ENCODE measurements at regions not wholly inside any gene's neighbourhood (a gene's known extent, or its start where the extent isn't known, plus 50 kb on each side); places are given as distances from the start of the nearest gene placed in this dataset.
"Not testable (repeated sequence)": the region's sequence is repeated elsewhere in the genome, so short reads cannot be mapped to it uniquely, and the experiment has no call there.

- H3K36me3 ChIP-seq (replicated peaks; ENCODE audit: control insufficient read depth, insufficient read depth, low read length), result no peaks in the 10 kb centered on the region
- DNase-seq, result no peak
- H3K27me3 ChIP-seq (ENCODE audit: control insufficient read depth, insufficient read depth, low read length), result no peaks in the 10 kb centered on the region
- no peak overlapping the region for H3K4me3 ChIP-seq (ENCODE audit: insufficient read depth, low read depth, low read length)
These were observed 362.7 kb downstream of the OSTF1 start for GRCh38 chr9:75451045-75451444.

- no peak for DNase-seq
These were observed 363.2 kb downstream of the OSTF1 start for GRCh38 chr9:75451505-75451904.

GRCh38 chr9:75452512-75452911, 364.2 kb downstream of the OSTF1 start:
- Histone ChIP-seq H3K27me3 (ENCODE audit: control insufficient read depth, insufficient read depth, low read length) (no peaks in the 10 kb centered on the region), H3K4me3 (ENCODE audit: insufficient read depth, low read depth, low read length) (no peak overlapping the region), H3K36me3 (replicated peaks; ENCODE audit: control insufficient read depth, insufficient read depth, low read length) (no peaks in the 10 kb centered on the region)
- no peak for DNase-seq

More at GRCh38 chr9:75451505-75451904, 363.2 kb downstream of the OSTF1 start:
- H3K36me3 ChIP-seq (replicated peaks; ENCODE audit: control insufficient read depth, insufficient read depth, low read length), result no peaks in the 10 kb centered on the region
- no peaks in the 10 kb centered on the region for H3K27me3 ChIP-seq (ENCODE audit: control insufficient read depth, insufficient read depth, low read length)
- no peak overlapping the region for H3K4me3 ChIP-seq (ENCODE audit: insufficient read depth, low read depth, low read length)

GRCh38 chr9:75454043-75454442, 365.7 kb downstream of the OSTF1 start:
- no peak for DNase-seq
- Histone ChIP-seq H3K36me3 (replicated peaks; ENCODE audit: control insufficient read depth, insufficient read depth, low read length) (no peaks in the 10 kb centered on the region), H3K4me3 (ENCODE audit: insufficient read depth, low read depth, low read length) (no peak overlapping the region), H3K27me3 (ENCODE audit: control insufficient read depth, insufficient read depth, low read length) (no peaks in the 10 kb centered on the region)

- Histone ChIP-seq H3K36me3 (replicated peaks; ENCODE audit: control insufficient read depth, insufficient read depth, low read length) (no peaks in the 10 kb centered on the region), H3K27me3 (ENCODE audit: control insufficient read depth, insufficient read depth, low read length) (no peaks in the 10 kb centered on the region)
These were observed 366.6 kb downstream of the OSTF1 start for GRCh38 chr9:75454891-75455290.

GRCh38 chr9:75455444-75455921, 367.2 kb downstream of the OSTF1 start:
- Histone ChIP-seq H3K36me3 (replicated peaks; ENCODE audit: control insufficient read depth, insufficient read depth, low read length) (no peaks in the 10 kb centered on the region), H3K27me3 (ENCODE audit: control insufficient read depth, insufficient read depth, low read length) (no peaks in the 10 kb centered on the region), H3K4me3 (ENCODE audit: insufficient read depth, low read depth, low read length) (no peak overlapping the region)
- no peak for DNase-seq

More at GRCh38 chr9:75454891-75455290, 366.6 kb downstream of the OSTF1 start:
- no peak overlapping the region for H3K4me3 ChIP-seq (ENCODE audit: insufficient read depth, low read depth, low read length)
- no peak for DNase-seq

GRCh38 chr9:75456698-75457097, 368.4 kb downstream of the OSTF1 start:
- no peaks in the 10 kb centered on the region for H3K27me3 ChIP-seq (ENCODE audit: control insufficient read depth, insufficient read depth, low read length)
- DNase-seq, result no peak
- no peak overlapping the region for H3K4me3 ChIP-seq (ENCODE audit: insufficient read depth, low read depth, low read length)
- H3K36me3 ChIP-seq (replicated peaks; ENCODE audit: control insufficient read depth, insufficient read depth, low read length), result no peaks in the 10 kb centered on the region

- no peak overlapping the region for H3K4me3 ChIP-seq (ENCODE audit: insufficient read depth, low read depth, low read length)
These were observed 369.2 kb downstream of the OSTF1 start for GRCh38 chr9:75457474-75458011.

GRCh38 chr9:75459311-75459710, 371.0 kb downstream of the OSTF1 start:
- H3K4me3 ChIP-seq (ENCODE audit: insufficient read depth, low read depth, low read length); H3K27me3 ChIP-seq (ENCODE audit: control insufficient read depth, insufficient read depth, low read length): not testable (repeated sequence)

More at GRCh38 chr9:75457474-75458011, 369.2 kb downstream of the OSTF1 start:
- no peaks in the 10 kb centered on the region for H3K36me3 ChIP-seq (replicated peaks; ENCODE audit: control insufficient read depth, insufficient read depth, low read length)
- DNase-seq, result no peak
- no peaks in the 10 kb centered on the region for H3K27me3 ChIP-seq (ENCODE audit: control insufficient read depth, insufficient read depth, low read length)

GRCh38 chr9:75461183-75461582, 372.9 kb downstream of the OSTF1 start:
- Histone ChIP-seq H3K4me3 (ENCODE audit: insufficient read depth, low read depth, low read length) (no peak overlapping the region), H3K36me3 (replicated peaks; ENCODE audit: control insufficient read depth, insufficient read depth, low read length) (no peaks in the 10 kb centered on the region), H3K27me3 (ENCODE audit: control insufficient read depth, insufficient read depth, low read length) (no peaks in the 10 kb centered on the region)
- DNase-seq, result no peak

More at GRCh38 chr9:75459311-75459710, 371.0 kb downstream of the OSTF1 start:
- not testable (repeated sequence) for H3K36me3 ChIP-seq (replicated peaks; ENCODE audit: control insufficient read depth, insufficient read depth, low read length); DNase-seq

GRCh38 chr9:75462866-75463265, 374.6 kb downstream of the OSTF1 start:
- no peaks in the 10 kb centered on the region for H3K27me3 ChIP-seq (ENCODE audit: control insufficient read depth, insufficient read depth, low read length)
- H3K4me3 ChIP-seq (ENCODE audit: insufficient read depth, low read depth, low read length), result no peak overlapping the region
- DNase-seq, result no peak
- no peaks in the 10 kb centered on the region for H3K36me3 ChIP-seq (replicated peaks; ENCODE audit: control insufficient read depth, insufficient read depth, low read length)

GRCh38 chr9:75463871-75464270, 375.6 kb downstream of the OSTF1 start:
- Histone ChIP-seq H3K27me3 (ENCODE audit: control insufficient read depth, insufficient read depth, low read length) (no peaks in the 10 kb centered on the region), H3K36me3 (replicated peaks; ENCODE audit: control insufficient read depth, insufficient read depth, low read length) (no peaks in the 10 kb centered on the region), H3K4me3 (ENCODE audit: insufficient read depth, low read depth, low read length) (no peak overlapping the region)
- no peak for DNase-seq

GRCh38 chr9:75464726-75465125, 376.4 kb downstream of the OSTF1 start:
- Histone ChIP-seq H3K36me3 (replicated peaks; ENCODE audit: control insufficient read depth, insufficient read depth, low read length) (no peaks in the 10 kb centered on the region), H3K4me3 (ENCODE audit: insufficient read depth, low read depth, low read length) (no peak overlapping the region), H3K27me3 (ENCODE audit: control insufficient read depth, insufficient read depth, low read length) (no peaks in the 10 kb centered on the region)
- no peak for DNase-seq

GRCh38 chr9:75467142-75467541, 378.8 kb downstream of the OSTF1 start:
- H3K4me3 ChIP-seq (ENCODE audit: insufficient read depth, low read depth, low read length), result no peak overlapping the region
- DNase-seq, result no peak
- no peaks in the 10 kb centered on the region for H3K36me3 ChIP-seq (replicated peaks; ENCODE audit: control insufficient read depth, insufficient read depth, low read length)
- no peaks in the 10 kb centered on the region for H3K27me3 ChIP-seq (ENCODE audit: control insufficient read depth, insufficient read depth, low read length)

- Histone ChIP-seq H3K36me3 (replicated peaks; ENCODE audit: control insufficient read depth, insufficient read depth, low read length) (no peaks in the 10 kb centered on the region), H3K27me3 (ENCODE audit: control insufficient read depth, insufficient read depth, low read length) (no peaks in the 10 kb centered on the region), H3K4me3 (ENCODE audit: insufficient read depth, low read depth, low read length) (no peak overlapping the region)
- DNase-seq, result no peak
These were observed 383.3 kb downstream of the OSTF1 start for GRCh38 chr9:75471549-75472114.

Data from H7 (cell line).